ENCODE measurements at regions not wholly inside any gene's neighbourhood (a gene's known extent, or its start where the extent isn't known, plus 50 kb on each side); places are given as distances from the start of the nearest gene placed in this dataset.

DNA sequence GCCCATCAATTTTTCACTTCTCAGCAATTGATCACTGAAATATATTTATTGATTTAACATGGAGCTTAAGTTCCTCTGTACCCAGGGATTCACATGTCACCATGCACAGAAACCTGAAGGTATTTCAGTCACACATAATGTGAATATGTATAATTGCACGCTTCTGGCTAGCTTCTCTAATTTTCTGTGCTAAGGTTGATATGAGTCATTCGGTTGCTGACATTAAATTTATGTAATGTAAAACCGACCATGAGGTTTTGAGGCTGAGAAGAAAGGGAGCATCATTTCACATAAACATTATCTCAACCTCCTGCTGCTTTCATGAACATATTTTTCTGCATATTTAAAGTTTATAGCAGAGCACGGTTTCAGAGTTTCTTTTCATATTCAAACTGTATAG, 381.0 kb upstream of the TPK1 start:
- Histone ChIP-seq H3K27ac (ENCODE audit: low read depth, low read length) (no peak overlapping the region), H4K20me1 (ENCODE audit: low read depth, low read length) (no peaks in the 10 kb centered on the region), H3K79me2 (ENCODE audit: insufficient read depth, low read length) (no peaks in the 10 kb centered on the region), H3K27me3 (ENCODE audit: low read length) (no peaks in the 10 kb centered on the region), H3K4me2 (ENCODE audit: low read depth, low read length, poor library complexity, severe bottlenecking) (no peak overlapping the region), H3K9me3 (ENCODE audit: insufficient read depth, low read length) (no peaks in the 10 kb centered on the region), H3K9me2 (replicated peaks; ENCODE audit: insufficient read depth, low read length) (no peaks in the 10 kb centered on the region), H3K4me3 (ENCODE audit: insufficient read depth, low read length, poor library complexity, severe bottlenecking) (no peak overlapping the region), H2AFZ (ENCODE audit: low read depth, low read length, severe bottlenecking) (no peak overlapping the region), H3K9ac (ENCODE audit: low read length) (no peak overlapping the region), H3F3A (ENCODE audit: insufficient read depth) (no peaks in the 10 kb centered on the region), H3K36me3 (ENCODE audit: low read length) (no peaks in the 10 kb centered on the region)
- TF ChIP-seq, protein P1, sequence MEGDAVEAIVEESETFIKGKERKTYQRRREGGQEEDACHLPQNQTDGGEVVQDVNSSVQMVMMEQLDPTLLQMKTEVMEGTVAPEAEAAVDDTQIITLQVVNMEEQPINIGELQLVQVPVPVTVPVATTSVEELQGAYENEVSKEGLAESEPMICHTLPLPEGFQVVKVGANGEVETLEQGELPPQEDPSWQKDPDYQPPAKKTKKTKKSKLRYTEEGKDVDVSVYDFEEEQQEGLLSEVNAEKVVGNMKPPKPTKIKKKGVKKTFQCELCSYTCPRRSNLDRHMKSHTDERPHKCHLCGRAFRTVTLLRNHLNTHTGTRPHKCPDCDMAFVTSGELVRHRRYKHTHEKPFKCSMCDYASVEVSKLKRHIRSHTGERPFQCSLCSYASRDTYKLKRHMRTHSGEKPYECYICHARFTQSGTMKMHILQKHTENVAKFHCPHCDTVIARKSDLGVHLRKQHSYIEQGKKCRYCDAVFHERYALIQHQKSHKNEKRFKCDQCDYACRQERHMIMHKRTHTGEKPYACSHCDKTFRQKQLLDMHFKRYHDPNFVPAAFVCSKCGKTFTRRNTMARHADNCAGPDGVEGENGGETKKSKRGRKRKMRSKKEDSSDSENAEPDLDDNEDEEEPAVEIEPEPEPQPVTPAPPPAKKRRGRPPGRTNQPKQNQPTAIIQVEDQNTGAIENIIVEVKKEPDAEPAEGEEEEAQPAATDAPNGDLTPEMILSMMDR (IDR thresholded peaks at IDR 0.05; ENCODE audit: insufficient read depth, low read length, poor library complexity, severe bottlenecking) = no peak
- TF ChIP-seq EZH2phosphoT487 (conservative IDR thresholded peaks at IDR 0.05; ENCODE audit: low read length) = no peak

DNA sequence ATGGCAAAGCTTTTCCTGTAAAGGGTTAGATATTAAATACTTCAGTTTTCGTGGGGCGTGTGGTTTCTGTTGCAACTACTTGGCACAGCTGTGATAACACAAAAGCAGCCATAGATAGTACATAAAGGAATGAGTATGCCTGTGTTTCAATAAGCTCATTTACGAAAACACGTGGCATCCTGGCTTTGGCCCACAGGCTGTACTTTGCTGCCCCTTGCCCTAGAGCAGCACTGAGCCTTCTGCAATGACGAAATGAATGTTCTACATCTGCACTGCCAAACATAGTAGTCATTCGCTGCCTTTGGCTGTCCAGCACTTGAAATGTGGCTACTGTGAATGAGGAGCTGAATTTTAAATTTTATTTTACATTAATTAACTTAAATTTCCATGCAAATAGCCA, 376.2 kb upstream of the TPK1 start:
- no peaks in the 10 kb centered on the region for H3K79me2 ChIP-seq (ENCODE audit: insufficient read depth, low read length)
- no peaks in the 10 kb centered on the region for H3K27me3 ChIP-seq (ENCODE audit: low read length)
- H2AFZ ChIP-seq (ENCODE audit: low read depth, low read length, severe bottlenecking) = no peak overlapping the region
- no peak overlapping the region for H3K27ac ChIP-seq (ENCODE audit: low read depth, low read length)
- no peaks in the 10 kb centered on the region for H4K20me1 ChIP-seq (ENCODE audit: low read depth, low read length)
- no peaks in the 10 kb centered on the region for H3K36me3 ChIP-seq (ENCODE audit: low read length)
- no peaks in the 10 kb centered on the region for H3K9me3 ChIP-seq (ENCODE audit: insufficient read depth, low read length)
- TF ChIP-seq, protein P1 (IDR thresholded peaks at IDR 0.05; ENCODE audit: insufficient read depth, low read length, poor library complexity, severe bottlenecking) = no peak
- TF ChIP-seq EZH2phosphoT487 (conservative IDR thresholded peaks at IDR 0.05; ENCODE audit: low read length) = no peak
- H3F3A ChIP-seq (ENCODE audit: insufficient read depth) = no peaks in the 10 kb centered on the region
- no peak overlapping the region for H3K9ac ChIP-seq (ENCODE audit: low read length)
- no peaks in the 10 kb centered on the region for H3K9me2 ChIP-seq (replicated peaks; ENCODE audit: insufficient read depth, low read length)
- H3K4me3 ChIP-seq (ENCODE audit: insufficient read depth, low read length, poor library complexity, severe bottlenecking) = no peak overlapping the region
- H3K4me2 ChIP-seq (ENCODE audit: low read depth, low read length, poor library complexity, severe bottlenecking) = no peak overlapping the region

DNA sequence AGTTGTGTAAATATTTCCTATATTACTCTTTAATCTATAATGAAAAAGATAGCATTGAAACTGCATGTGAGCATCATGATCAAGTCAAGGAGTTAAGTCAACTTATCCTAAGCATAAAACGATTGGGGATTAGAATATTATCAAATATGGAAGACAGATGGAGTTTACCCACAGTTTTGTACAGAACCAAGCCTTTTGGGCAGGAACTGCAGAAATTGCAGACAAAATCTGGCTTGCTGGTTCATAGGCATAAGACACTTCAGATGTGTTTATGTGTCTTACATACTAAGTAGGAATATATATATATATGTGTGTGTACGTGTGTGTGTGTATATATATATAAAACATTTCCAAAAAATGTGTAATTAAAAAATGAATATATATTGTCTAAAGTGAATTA, 375.4 kb upstream of the TPK1 start:
- Histone ChIP-seq H3K27me3 (ENCODE audit: low read length) (no peaks in the 10 kb centered on the region), H4K20me1 (ENCODE audit: low read depth, low read length) (no peaks in the 10 kb centered on the region), H3K9me2 (replicated peaks; ENCODE audit: insufficient read depth, low read length) (no peaks in the 10 kb centered on the region), H3K9ac (ENCODE audit: low read length) (no peak overlapping the region), H3K4me3 (ENCODE audit: insufficient read depth, low read length, poor library complexity, severe bottlenecking) (no peak overlapping the region), H3K27ac (ENCODE audit: low read depth, low read length) (no peak overlapping the region), H3K36me3 (ENCODE audit: low read length) (no peaks in the 10 kb centered on the region), H3K9me3 (ENCODE audit: insufficient read depth, low read length) (no peaks in the 10 kb centered on the region), H2AFZ (ENCODE audit: low read depth, low read length, severe bottlenecking) (no peak overlapping the region), H3K79me2 (ENCODE audit: insufficient read depth, low read length) (no peaks in the 10 kb centered on the region), H3F3A (ENCODE audit: insufficient read depth) (no peaks in the 10 kb centered on the region), H3K4me2 (ENCODE audit: low read depth, low read length, poor library complexity, severe bottlenecking) (no peak overlapping the region)
- TF ChIP-seq, protein P1 (IDR thresholded peaks at IDR 0.05; ENCODE audit: insufficient read depth, low read length, poor library complexity, severe bottlenecking) = no peak
- TF ChIP-seq EZH2phosphoT487 (conservative IDR thresholded peaks at IDR 0.05; ENCODE audit: low read length) = no peak

DNA sequence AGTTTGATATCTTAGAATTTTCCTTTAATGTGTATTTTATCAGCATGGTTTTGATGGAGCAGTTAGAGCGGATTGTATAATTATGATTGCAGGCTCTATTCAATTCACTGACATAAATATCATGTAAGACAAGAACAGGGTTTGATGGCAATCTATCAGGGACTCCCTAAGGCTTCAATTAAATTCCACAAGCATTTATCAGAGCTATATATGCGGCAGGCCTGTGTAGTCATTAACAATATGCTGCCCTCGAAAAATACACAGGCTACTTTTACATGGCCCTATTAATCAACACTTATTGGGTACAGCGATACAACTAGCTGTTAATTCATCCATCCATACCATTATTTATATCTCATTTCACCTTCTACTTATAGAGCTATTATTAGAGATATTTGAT, 358.1 kb upstream of the TPK1 start:
- Histone ChIP-seq H3K27me3 (ENCODE audit: low read length) (no peaks in the 10 kb centered on the region), H3F3A (ENCODE audit: insufficient read depth) (no peaks in the 10 kb centered on the region), H3K27ac (ENCODE audit: low read depth, low read length) (no peak overlapping the region), H3K4me2 (ENCODE audit: low read depth, low read length, poor library complexity, severe bottlenecking) (no peak overlapping the region), H3K4me3 (ENCODE audit: insufficient read depth, low read length, poor library complexity, severe bottlenecking) (no peak overlapping the region), H3K9me2 (replicated peaks; ENCODE audit: insufficient read depth, low read length) (no peaks in the 10 kb centered on the region), H3K79me2 (ENCODE audit: insufficient read depth, low read length) (no peaks in the 10 kb centered on the region), H3K9me3 (ENCODE audit: insufficient read depth, low read length) (no peaks in the 10 kb centered on the region), H3K36me3 (ENCODE audit: low read length) (no peaks in the 10 kb centered on the region), H3K9ac (ENCODE audit: low read length) (no peak overlapping the region), H4K20me1 (ENCODE audit: low read depth, low read length) (no peaks in the 10 kb centered on the region), H2AFZ (ENCODE audit: low read depth, low read length, severe bottlenecking) (no peak overlapping the region)
- TF ChIP-seq, protein P1 (IDR thresholded peaks at IDR 0.05; ENCODE audit: insufficient read depth, low read length, poor library complexity, severe bottlenecking) = no peak
- TF ChIP-seq EZH2phosphoT487 (conservative IDR thresholded peaks at IDR 0.05; ENCODE audit: low read length) = no peak

Data from SU-DHL-6 (cell line).